HT-29 (cell line): ENCODE measurements at regions not wholly inside any gene's neighbourhood (a gene's known extent, or its start where the extent isn't known, plus 50 kb on each side); places are given as distances from the start of the nearest gene placed in this dataset.

ENCODE experiments used
- DNase-seq: peaks from one replicate; pipeline ENCODE4 v3.0.0-alpha.2; 2015; ENCODE audit warnings: low spot score

GRCh38 chr14:42633504-42634095 is 1026.9 kb downstream of the LRFN5 start:
- DNase-seq: no peak

GRCh38 chr14:42629553-42629952 is 1022.9 kb downstream of the LRFN5 start:
- no peak for DNase-seq

- DNase-seq: no peak
Measured at GRCh38 chr14:42628602-42629001, 1021.9 kb downstream of the LRFN5 start.

- no peak for DNase-seq
Measured at GRCh38 chr14:42626986-42627385, 1020.3 kb downstream of the LRFN5 start.

GRCh38 chr14:42624980-42625761 is 1018.5 kb downstream of the LRFN5 start:
- no peak for DNase-seq

GRCh38 chr14:42617005-42617404 is 1010.3 kb downstream of the LRFN5 start:
- DNase-seq: no peak

- no peak for DNase-seq
Measured at GRCh38 chr14:42606839-42607238, 1000.2 kb downstream of the LRFN5 start.

- DNase-seq: no peak
Measured at GRCh38 chr14:42602336-42602845, 995.7 kb downstream of the LRFN5 start.

GRCh38 chr14:42572032-42572431 is 965.4 kb downstream of the LRFN5 start:
- DNase-seq: no peak

- no peak for DNase-seq
Measured at GRCh38 chr14:42569227-42569626, 962.6 kb downstream of the LRFN5 start.

GRCh38 chr14:42565556-42565955 is 958.9 kb downstream of the LRFN5 start:
- no peak for DNase-seq

- no peak for DNase-seq
Measured at GRCh38 chr14:42563313-42563712, 956.6 kb downstream of the LRFN5 start.

GRCh38 chr14:42556551-42556950 is 949.9 kb downstream of the LRFN5 start:
- no peak for DNase-seq

GRCh38 chr14:42555365-42555764 is 948.7 kb downstream of the LRFN5 start:
- no peak for DNase-seq

GRCh38 chr14:42554091-42554490 is 947.4 kb downstream of the LRFN5 start:
- DNase-seq: no peak

- no peak for DNase-seq
Measured at GRCh38 chr14:42550310-42550709, 943.6 kb downstream of the LRFN5 start.

- no peak for DNase-seq
Measured at GRCh38 chr14:42548349-42548748, 941.7 kb downstream of the LRFN5 start.

GRCh38 chr14:42545636-42546035 is 939.0 kb downstream of the LRFN5 start:
- DNase-seq: no peak

GRCh38 chr14:42541535-42542001 is 934.9 kb downstream of the LRFN5 start:
- no peak for DNase-seq

GRCh38 chr14:42535397-42535796 is 928.7 kb downstream of the LRFN5 start:
- no peak for DNase-seq

GRCh38 chr14:42533476-42533875 is 926.8 kb downstream of the LRFN5 start:
- no peak for DNase-seq

- no peak for DNase-seq
Measured at GRCh38 chr14:42532194-42532593, 925.5 kb downstream of the LRFN5 start.

GRCh38 chr14:42527141-42527540 is 920.5 kb downstream of the LRFN5 start:
- no peak for DNase-seq
